ENCODE measurements at regions not wholly inside any gene's neighbourhood (a gene's known extent, or its start where the extent isn't known, plus 50 kb on each side); places are given as distances from the start of the nearest gene placed in this dataset.

DNA sequence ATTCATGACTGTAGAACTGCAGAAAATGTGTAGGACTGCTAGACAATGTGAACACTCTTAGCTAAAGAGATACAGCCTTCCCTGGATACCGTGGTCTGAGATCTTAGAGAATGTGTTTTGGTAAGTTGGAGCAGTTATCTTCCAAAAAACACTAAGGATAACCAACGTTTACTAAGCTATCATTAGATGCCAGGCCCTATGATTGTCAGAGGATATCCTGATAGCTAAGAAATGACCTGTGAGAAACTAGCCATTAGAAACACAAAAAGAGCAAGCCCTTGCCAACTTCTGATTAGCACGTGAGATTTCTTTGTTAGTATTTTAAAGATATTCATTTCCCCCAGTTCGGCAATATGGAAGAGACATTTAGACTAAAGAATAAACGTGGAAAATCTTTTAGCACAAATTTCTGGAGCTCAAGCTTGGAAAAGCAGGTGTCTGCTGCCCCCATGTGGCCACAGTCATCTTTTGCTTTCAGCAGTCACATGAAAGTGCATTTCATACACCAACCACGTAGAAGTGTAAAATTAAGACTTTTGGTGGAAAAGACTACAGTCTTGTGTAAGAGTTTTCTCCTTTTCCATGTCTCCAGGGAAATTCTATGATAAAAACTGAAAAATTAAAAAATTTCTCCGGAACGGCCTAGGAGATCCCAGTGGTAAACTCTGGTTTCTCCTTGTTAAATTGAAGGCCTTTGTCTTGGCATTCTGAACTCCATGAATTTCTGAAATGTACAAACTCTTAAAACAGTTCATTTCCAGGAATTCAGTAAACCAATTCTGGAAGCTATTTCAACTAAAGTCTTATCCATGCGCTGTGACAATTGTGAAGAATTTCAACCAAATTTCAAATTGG, 136.4 kb downstream of the ZNF674 start:
- Mint-ChIP-seq H3K36me3 (ENCODE audit: low read depth) (no peaks in the 10 kb centered on the region), H3K4me3 (no peak overlapping the region), H3K27me3 (ENCODE audit: low read depth, poor library complexity) (no peaks in the 10 kb centered on the region), H3K27ac (no peak overlapping the region), H3K4me1 (peaks cover 24% of the 10 kb centered on the region), H3K9me3 (peaks cover 28% of the 10 kb centered on the region)
- TF ChIP-seq, protein P1, sequence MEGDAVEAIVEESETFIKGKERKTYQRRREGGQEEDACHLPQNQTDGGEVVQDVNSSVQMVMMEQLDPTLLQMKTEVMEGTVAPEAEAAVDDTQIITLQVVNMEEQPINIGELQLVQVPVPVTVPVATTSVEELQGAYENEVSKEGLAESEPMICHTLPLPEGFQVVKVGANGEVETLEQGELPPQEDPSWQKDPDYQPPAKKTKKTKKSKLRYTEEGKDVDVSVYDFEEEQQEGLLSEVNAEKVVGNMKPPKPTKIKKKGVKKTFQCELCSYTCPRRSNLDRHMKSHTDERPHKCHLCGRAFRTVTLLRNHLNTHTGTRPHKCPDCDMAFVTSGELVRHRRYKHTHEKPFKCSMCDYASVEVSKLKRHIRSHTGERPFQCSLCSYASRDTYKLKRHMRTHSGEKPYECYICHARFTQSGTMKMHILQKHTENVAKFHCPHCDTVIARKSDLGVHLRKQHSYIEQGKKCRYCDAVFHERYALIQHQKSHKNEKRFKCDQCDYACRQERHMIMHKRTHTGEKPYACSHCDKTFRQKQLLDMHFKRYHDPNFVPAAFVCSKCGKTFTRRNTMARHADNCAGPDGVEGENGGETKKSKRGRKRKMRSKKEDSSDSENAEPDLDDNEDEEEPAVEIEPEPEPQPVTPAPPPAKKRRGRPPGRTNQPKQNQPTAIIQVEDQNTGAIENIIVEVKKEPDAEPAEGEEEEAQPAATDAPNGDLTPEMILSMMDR (IDR thresholded peaks at IDR 0.05) = peak; percentile 78
- DNase-seq = peak; percentile 81

DNA sequence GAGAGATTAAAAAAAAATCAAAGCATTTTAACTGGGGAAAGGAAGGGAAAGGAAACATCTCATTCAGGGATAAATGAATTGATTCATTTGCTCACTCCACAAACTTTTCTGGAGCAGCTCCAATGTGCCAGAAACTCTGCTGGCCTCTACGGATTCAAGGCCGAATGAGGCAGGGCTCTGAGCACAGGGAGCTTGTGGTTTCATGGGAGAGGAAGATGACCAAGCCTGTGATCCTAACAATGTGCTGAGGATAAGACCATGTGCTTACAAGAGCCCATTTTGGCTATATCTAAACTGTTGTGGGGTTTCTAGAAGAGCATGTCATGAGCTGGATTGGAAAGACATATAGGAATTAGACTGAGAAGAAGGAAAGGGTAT, 137.5 kb downstream of the ZNF674 start:
- H3K36me3 Mint-ChIP-seq (ENCODE audit: low read depth) = peaks cover 4% of the 10 kb centered on the region
- peaks cover 24% of the 10 kb centered on the region for H3K9me3 Mint-ChIP-seq
- DNase-seq = no peak
- no peaks in the 10 kb centered on the region for H3K27me3 Mint-ChIP-seq (ENCODE audit: low read depth, poor library complexity)
- no peak overlapping the region for H3K27ac Mint-ChIP-seq
- no peak overlapping the region for H3K4me3 Mint-ChIP-seq
- H3K4me1 Mint-ChIP-seq = peaks cover 28% of the 10 kb centered on the region
- TF ChIP-seq, protein P1 (IDR thresholded peaks at IDR 0.05) = no peak

DNA sequence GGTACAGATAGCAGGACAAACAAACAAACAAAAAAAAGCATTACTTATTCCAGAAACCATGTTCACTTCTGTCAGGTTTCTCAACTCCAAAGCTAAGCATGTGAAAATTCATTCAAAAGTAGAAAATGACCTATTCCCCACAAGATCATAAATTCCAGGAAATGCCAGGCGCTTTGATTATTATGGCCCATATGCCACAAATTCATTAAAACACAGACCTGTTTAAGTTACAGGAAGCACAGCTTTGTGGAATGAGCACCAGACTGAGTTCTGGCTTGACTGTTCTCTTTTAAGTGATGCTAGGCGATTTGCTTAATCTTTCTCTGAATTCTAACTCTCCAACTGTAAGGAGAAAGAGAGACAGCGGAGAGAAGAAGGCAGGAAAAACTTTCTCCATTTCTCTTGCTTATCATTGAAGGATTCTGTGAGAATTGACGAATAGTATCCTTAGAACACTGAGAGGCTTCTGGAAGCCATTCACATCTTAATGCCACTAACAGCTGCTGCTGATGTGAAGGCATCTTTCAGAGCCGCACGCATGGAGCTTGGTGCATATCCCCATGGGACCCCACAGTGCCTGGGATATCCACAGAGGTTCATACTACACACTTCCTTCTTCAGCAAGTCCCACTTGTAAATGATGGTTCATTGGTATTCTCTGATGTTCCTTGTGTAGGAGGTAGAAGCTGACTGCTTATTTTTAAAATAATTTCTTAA, 138.0 kb downstream of the ZNF674 start:
- Mint-ChIP-seq H3K27ac (no peak overlapping the region), H3K4me3 (no peak overlapping the region), H3K27me3 (ENCODE audit: low read depth, poor library complexity) (peaks cover 2% of the 10 kb centered on the region), H3K36me3 (ENCODE audit: low read depth) (peaks cover 8% of the 10 kb centered on the region), H3K4me1 (peaks cover 30% of the 10 kb centered on the region), H3K9me3 (peaks cover 24% of the 10 kb centered on the region)
- no peak for DNase-seq
- TF ChIP-seq, protein P1 (IDR thresholded peaks at IDR 0.05) = no peak

DNA sequence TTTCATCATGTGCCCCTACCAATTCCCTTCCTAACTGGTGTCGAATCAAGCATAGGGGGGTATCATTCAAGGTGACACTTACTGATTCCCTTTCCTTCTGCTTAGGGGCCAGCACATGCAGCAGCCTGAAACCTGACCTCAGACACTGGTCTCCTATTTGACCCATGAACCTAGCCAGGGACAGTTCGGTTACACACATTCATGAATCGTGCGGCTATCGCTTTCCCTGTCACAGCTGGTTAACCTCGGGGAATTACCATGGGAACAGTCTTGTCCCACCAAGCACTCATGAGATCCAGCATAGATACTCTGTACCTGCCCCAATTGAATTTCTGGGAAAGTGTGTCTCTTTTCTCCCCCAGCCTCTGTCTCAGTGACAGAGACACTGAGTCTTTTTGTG, 140.4 kb downstream of the ZNF674 start:
- Mint-ChIP-seq H3K4me1 (peaks cover 30% of the 10 kb centered on the region), H3K4me3 (no peak overlapping the region), H3K9me3 (peaks cover 47% of the 10 kb centered on the region), H3K27ac (peak overlapping the region; percentile 68), H3K27me3 (ENCODE audit: low read depth, poor library complexity) (peaks cover 2% of the 10 kb centered on the region), H3K36me3 (ENCODE audit: low read depth) (peaks cover 15% of the 10 kb centered on the region)
- TF ChIP-seq, protein P1 (IDR thresholded peaks at IDR 0.05) = no peak
- peak; percentile 27 for DNase-seq

DNA sequence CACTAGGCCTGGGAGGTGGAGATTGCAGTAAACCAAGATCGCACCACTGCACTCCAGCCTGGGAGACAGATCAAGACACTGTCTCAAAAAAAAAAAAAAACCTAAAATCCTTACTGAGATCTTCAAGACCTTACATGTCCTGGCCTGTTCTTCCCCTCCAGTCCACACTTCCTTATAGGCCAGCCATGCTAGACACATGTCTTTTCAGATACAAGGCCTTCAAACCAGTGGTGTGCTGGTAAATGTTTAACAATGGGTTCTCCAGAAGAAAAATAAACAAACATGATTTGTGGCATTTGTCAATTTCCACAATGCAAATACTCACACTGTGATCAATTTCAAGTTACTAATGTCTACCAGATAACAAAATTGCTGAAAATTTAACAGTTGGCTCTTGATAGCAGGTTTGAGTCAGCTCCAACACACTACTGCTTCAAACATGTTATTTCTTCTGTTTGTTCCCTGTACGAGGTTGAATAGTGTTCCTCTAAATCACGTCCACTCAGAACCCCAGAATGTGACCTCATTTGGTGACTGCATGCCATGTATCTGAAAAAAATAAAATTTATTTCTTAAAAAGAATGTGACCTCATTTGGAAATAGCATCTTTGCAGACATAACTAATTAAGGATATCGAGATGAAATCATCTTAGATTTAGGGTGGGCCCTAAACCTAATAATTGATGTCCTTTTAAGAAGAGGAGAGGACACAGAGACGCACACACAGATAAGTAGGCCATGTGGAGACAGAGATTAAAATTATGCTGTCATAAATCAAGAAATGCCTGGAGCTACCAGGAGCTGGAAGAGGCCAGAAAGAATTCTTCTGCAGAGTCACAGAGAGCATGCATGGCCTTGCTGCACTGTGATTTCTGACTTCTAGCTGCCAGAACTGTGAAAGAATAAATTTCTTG, 144.4 kb downstream of the ZNF674 start:
- TF ChIP-seq, protein P1 (IDR thresholded peaks at IDR 0.05) = no peak
- peaks cover 72% of the 10 kb centered on the region for H3K9me3 Mint-ChIP-seq
- peaks cover 23% of the 10 kb centered on the region for H3K4me1 Mint-ChIP-seq
- DNase-seq = no peak
- no peak overlapping the region for H3K27ac Mint-ChIP-seq
- H3K4me3 Mint-ChIP-seq = no peak overlapping the region
- peaks cover 24% of the 10 kb centered on the region for H3K36me3 Mint-ChIP-seq (ENCODE audit: low read depth)
- peaks cover 2% of the 10 kb centered on the region for H3K27me3 Mint-ChIP-seq (ENCODE audit: low read depth, poor library complexity)
